Umbilical cord (tissue), 1 donor: ENCODE measurements at regions not wholly inside any gene's neighbourhood (a gene's known extent, or its start where the extent isn't known, plus 50 kb on each side); places are given as distances from the start of the nearest gene placed in this dataset.

Source experiments
- DNase-seq: peaks from one replicate; pipeline ENCODE4 v3.0.0-alpha.2; 2015; ENCODE audit warnings: low spot score

DNA sequence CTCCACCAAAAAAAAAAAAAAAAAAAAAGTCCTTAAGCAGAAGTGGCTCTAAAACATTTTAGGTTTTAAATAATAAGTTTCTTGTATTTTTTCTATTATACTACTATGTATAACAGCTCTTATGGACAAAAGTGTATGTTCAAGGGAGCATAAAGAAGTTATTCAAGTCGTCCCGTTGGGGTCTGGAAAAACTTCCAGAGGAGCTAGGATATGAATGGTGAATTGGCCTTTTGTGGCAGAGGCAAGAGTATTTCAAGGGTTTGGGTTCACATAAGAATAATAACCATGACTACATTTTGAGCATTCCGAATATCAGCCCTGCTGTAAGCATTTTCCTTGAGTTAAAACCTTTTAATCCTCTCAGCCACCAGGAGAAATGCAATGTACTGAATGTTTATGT lies 50.6 kb upstream of the ARHGAP42 start:
- no peak for DNase-seq
